Activated naive CD4-positive, alpha-beta T cell treated with anti-CD3 and anti-CD28 coated beads, Interleukin-2, amount 50 U/mL, for 24 hours (primary cell): ENCODE measurements at regions not wholly inside any gene's neighbourhood (a gene's known extent, or its start where the extent isn't known, plus 50 kb on each side); places are given as distances from the start of the nearest gene placed in this dataset.
"Not testable (repeated sequence)": the region's sequence is repeated elsewhere in the genome, so short reads cannot be mapped to it uniquely, and the experiment has no call there.

Experiments
- H3K27ac Mint-ChIP-seq: one replicate; pipeline ENCODE4 v1.8.0; 2021; ENCODE audit warnings: mild to moderate bottlenecking, mixed read lengths
- H3K27me3 Mint-ChIP-seq: one replicate; pipeline ENCODE4 v1.8.0; 2021; ENCODE audit warnings: mixed read lengths
- H3K36me3 Mint-ChIP-seq: one replicate; pipeline ENCODE4 v1.8.0; 2021; ENCODE audit warnings: mixed read lengths
- H3K4me1 Mint-ChIP-seq: one replicate; pipeline ENCODE4 v1.8.0; 2021; ENCODE audit warnings: mixed read lengths
- H3K4me3 Mint-ChIP-seq: one replicate; pipeline ENCODE4 v1.8.0; 2021; ENCODE audit warnings: mild to moderate bottlenecking, mixed read lengths
- H3K9me3 Mint-ChIP-seq: one replicate; pipeline ENCODE4 v1.8.0; 2021; ENCODE audit warnings: mixed read lengths

DNA sequence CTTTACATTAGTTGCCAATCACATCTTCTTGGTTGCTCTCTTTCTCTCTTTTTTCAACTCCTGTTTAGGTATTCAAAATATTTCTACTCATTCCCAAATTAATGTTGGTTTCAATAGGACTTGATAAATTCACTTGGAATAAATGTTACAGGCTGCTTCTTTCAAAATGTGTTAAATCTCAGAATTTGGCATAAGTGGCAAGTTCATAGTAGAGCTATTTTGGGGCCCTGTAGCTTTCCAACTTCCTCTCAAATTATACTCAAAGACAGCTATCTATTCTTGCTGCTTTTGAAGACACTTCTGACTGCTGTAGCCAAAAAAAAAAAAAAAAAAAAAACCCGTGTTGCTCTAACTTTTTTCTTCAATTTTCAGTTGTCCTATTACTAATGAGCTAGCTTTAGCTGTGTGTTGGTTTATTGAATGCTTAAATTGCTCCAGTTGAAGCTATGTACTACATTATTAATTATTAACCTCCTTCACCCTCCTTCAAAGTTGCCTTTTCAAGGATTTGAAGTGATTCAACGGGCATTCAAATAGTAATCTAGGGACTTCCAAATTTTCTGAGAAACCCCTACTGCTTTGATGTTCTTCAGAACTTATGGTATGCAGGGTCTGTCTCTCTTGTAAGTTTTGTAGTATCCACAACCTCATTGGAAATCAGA lies 554.6 kb upstream of the FLRT2 start:
- H3K9me3 Mint-ChIP-seq: peaks cover 5% of the 10 kb centered on the region
- no peak overlapping the region for H3K4me3 Mint-ChIP-seq
- H3K27ac Mint-ChIP-seq: no peak overlapping the region
- no peaks in the 10 kb centered on the region for H3K36me3 Mint-ChIP-seq
- H3K4me1 Mint-ChIP-seq: no peaks in the 10 kb centered on the region
- H3K27me3 Mint-ChIP-seq: no peaks in the 10 kb centered on the region

DNA sequence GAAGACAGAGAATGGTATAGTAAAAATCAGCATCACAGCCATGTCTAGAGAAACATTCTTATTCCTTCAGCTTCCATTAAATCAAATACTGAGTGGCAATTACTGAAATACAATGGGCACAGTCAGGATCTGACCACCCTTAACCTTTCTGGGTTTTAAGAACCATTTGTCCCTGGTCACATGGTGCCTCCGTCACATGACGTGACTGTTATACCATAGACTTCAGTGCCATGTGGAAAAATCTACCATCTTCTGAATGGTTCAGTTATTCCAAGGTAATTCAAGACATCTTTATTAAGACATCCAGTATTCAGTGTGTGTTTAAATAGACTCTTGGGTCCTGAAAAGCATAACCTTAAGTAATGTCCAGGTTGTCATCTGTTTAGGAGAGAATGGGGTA lies 553.1 kb upstream of the FLRT2 start:
- no peaks in the 10 kb centered on the region for H3K27me3 Mint-ChIP-seq
- peaks cover 8% of the 10 kb centered on the region for H3K9me3 Mint-ChIP-seq
- no peaks in the 10 kb centered on the region for H3K36me3 Mint-ChIP-seq
- no peaks in the 10 kb centered on the region for H3K4me1 Mint-ChIP-seq
- H3K4me3 Mint-ChIP-seq: no peak overlapping the region
- H3K27ac Mint-ChIP-seq: no peak overlapping the region

DNA sequence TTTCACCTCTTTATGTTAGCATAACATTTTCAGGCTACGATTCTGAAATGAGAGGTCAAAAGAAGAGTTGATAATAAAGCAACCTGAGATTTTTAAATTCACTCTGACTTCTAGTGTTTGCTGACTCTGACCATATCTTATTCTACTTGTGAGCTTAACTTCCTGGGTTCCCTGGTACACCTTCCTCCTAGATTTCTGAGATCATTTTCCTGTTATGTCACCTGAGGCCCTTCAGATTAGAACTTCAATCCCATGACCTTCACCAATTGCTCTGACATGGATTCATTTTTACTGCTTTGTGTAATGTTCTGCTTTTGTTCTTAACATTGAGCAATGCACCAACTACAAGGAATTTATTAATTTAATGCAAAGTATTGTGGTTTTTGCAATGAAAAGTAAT lies 542.9 kb upstream of the FLRT2 start:
- Mint-ChIP-seq H3K4me3 (no peak overlapping the region), H3K36me3 (no peaks in the 10 kb centered on the region), H3K9me3 (peaks cover 15% of the 10 kb centered on the region), H3K4me1 (no peaks in the 10 kb centered on the region), H3K27me3 (no peaks in the 10 kb centered on the region), H3K27ac (no peak overlapping the region)

DNA sequence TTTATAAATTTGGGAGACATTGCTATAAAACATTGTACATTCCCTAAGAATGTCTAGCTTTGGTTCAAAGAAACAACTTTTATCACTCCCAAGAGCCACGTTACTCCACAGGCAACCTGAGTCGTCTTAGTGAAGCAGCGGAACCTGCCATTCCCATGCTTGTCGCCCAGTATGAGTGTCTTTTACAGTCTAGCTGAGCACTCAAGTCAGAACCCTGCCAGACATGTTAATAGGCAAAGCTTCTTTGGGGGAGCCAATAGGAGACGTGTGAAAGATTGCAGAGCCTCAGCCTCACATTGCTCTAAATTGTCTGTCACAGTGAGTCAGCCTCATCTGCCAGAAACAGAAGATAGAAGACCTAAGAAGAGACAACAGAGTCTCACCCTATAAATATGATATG lies 541.6 kb upstream of the FLRT2 start:
- no peaks in the 10 kb centered on the region for H3K4me1 Mint-ChIP-seq
- H3K4me3 Mint-ChIP-seq: no peak overlapping the region
- H3K36me3 Mint-ChIP-seq: no peaks in the 10 kb centered on the region
- H3K9me3 Mint-ChIP-seq: peaks cover 14% of the 10 kb centered on the region
- no peaks in the 10 kb centered on the region for H3K27me3 Mint-ChIP-seq
- H3K27ac Mint-ChIP-seq: no peak overlapping the region

DNA sequence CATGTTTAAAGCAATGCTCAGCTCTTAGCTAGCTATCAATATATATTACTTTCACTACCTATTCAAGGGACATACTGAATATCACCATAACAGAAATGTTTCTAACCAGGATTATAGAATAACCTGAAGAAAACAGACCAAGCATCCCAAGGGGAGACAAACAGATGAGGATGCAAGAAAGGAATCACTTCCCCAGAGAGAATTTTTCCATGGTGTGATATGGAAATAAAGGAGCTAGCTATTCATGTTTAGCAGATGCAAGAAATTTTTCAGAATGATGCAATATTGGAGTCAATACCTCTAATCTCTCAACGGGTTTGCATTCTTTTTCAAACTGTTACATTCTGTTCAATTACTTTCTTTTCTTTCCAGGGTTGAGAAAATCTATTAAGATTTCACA lies 538.9 kb upstream of the FLRT2 start:
- Mint-ChIP-seq H3K27me3 (no peaks in the 10 kb centered on the region), H3K4me1 (no peaks in the 10 kb centered on the region), H3K27ac (no peak overlapping the region), H3K36me3 (no peaks in the 10 kb centered on the region), H3K9me3 (peaks cover 6% of the 10 kb centered on the region), H3K4me3 (no peak overlapping the region)

DNA sequence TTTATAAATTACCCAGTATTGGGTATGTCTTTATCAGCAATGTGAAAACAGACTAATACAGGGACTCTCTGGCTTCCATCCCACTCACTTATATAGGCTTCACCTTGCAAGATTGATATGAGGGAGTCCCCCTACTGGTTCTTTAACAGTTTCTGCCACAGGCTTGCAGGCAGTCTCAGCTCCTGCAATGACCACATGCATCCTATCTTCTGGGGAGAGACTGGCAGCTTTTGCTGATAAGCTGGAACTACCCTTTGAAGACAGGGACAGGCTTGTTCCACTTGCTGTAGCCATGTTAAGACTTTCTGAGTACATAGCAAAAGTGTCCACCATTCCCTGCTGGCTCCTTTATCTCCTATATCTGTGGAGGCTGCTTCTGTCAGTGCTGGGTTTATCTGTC lies 531.7 kb upstream of the FLRT2 start:
- Mint-ChIP-seq H3K27ac (no peak overlapping the region), H3K27me3 (no peaks in the 10 kb centered on the region), H3K36me3 (no peaks in the 10 kb centered on the region), H3K4me1 (no peaks in the 10 kb centered on the region), H3K9me3 (peaks cover 12% of the 10 kb centered on the region), H3K4me3 (no peak overlapping the region)

DNA sequence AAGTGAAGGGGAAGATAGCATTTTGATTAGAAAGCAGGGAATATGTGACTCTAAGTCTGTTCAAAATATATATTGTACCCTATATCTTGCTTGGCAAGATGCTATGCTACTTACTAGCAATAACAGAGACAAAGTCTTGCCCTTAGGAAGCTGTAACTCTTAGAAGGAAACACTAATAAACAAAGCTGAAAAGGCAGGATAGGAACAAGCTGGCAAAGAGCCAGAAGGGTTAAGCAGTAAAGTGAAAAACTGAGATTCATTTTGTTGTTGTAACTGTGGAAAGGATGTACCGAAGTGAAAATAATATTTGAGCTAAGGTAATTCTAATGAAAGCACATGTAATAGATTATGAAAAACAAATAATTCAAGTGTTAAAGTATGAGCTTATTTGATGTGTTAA lies 527.1 kb upstream of the FLRT2 start:
- H3K9me3 Mint-ChIP-seq: peaks cover 28% of the 10 kb centered on the region
- no peaks in the 10 kb centered on the region for H3K36me3 Mint-ChIP-seq
- no peaks in the 10 kb centered on the region for H3K4me1 Mint-ChIP-seq
- no peak overlapping the region for H3K27ac Mint-ChIP-seq
- H3K27me3 Mint-ChIP-seq: no peaks in the 10 kb centered on the region
- no peak overlapping the region for H3K4me3 Mint-ChIP-seq

DNA sequence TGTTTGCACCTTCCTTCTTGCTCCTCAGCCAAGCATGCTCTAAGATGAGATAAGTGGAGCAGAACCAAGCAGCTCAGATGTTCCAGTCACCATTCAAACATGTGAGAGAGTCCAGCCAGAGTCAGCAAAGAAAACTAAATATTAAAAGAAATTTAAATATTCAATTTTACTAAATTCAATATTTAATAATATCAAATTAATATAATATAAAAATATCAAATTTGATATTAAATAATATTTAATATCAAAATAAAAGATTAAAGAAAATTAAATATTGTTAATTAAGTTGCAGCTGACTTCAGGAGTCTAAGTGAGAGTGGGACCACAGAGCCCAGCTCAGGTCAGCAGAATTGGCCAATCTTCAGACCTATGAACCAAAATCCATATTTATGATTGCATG lies 526.1 kb upstream of the FLRT2 start:
- Mint-ChIP-seq H3K9me3 (peaks cover 33% of the 10 kb centered on the region), H3K27me3 (no peaks in the 10 kb centered on the region), H3K4me3 (no peak overlapping the region), H3K36me3 (no peaks in the 10 kb centered on the region), H3K4me1 (no peaks in the 10 kb centered on the region), H3K27ac (no peak overlapping the region)

DNA sequence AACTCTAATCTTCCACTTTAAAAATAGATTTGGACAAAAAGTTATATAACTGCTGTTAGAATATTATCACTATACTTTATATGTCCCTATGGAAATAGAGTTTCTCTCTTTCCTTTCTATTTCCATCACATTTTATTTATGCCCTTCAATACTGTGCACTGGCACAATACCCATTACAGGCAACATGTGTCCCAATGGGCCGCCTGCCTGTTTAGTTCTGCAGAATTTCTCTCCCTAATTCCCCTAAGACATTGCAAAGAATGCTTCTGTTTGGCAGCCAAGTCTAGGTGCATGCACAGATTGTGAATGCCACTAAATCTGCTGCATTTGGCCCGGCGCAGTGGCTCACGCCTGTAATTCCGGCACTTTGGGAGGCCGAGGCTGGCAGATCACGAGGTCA lies 520.4 kb upstream of the FLRT2 start:
- Mint-ChIP-seq H3K9me3 (peaks cover 15% of the 10 kb centered on the region), H3K36me3 (no peaks in the 10 kb centered on the region), H3K4me1 (no peaks in the 10 kb centered on the region), H3K4me3 (no peak overlapping the region), H3K27me3 (no peaks in the 10 kb centered on the region), H3K27ac (no peak overlapping the region)

DNA sequence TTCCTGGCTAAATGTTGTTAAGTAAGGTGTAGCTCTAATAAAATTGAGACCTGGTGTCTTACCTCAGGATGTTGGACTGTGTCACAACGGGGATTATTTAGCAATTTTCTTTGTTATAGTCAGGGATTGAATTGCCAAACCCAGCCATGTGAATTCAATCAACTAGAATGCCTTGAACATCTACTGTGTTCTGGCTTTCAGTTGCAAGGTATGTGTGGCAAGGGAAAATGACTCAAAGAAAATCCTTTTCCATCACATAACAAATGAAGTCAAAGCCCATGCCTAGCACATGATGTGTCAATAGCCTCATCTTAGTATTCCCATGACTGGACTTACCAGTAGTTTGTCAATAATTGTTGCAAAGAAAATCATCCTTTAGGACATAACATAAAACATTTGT lies 519.8 kb upstream of the FLRT2 start:
- Mint-ChIP-seq H3K27me3 (no peaks in the 10 kb centered on the region), H3K27ac (no peak overlapping the region), H3K9me3 (peaks cover 15% of the 10 kb centered on the region), H3K4me3 (no peak overlapping the region), H3K4me1 (no peaks in the 10 kb centered on the region), H3K36me3 (no peaks in the 10 kb centered on the region)

DNA sequence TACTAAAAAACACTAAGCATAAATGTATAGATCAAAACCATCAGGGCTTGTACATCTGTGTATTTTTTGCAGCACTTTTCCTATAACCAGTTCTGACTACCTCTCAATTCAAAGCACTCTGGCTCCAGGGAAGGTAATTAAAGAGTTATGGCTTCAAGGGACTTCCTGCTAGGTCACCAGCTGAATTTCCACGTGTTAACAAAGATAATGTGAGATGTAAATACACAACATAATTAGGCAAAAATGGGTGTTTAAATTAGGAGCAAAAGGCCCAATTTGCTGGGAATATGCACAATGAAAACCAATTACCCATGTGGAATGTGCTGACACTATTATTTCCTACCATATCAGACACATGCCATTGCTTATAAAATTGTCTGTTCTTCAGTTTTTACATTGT lies 513.4 kb upstream of the FLRT2 start:
- no peaks in the 10 kb centered on the region for H3K36me3 Mint-ChIP-seq
- no peaks in the 10 kb centered on the region for H3K4me1 Mint-ChIP-seq
- H3K4me3 Mint-ChIP-seq: no peak overlapping the region
- H3K9me3 Mint-ChIP-seq: no peaks in the 10 kb centered on the region
- H3K27me3 Mint-ChIP-seq: no peaks in the 10 kb centered on the region
- no peak overlapping the region for H3K27ac Mint-ChIP-seq

DNA sequence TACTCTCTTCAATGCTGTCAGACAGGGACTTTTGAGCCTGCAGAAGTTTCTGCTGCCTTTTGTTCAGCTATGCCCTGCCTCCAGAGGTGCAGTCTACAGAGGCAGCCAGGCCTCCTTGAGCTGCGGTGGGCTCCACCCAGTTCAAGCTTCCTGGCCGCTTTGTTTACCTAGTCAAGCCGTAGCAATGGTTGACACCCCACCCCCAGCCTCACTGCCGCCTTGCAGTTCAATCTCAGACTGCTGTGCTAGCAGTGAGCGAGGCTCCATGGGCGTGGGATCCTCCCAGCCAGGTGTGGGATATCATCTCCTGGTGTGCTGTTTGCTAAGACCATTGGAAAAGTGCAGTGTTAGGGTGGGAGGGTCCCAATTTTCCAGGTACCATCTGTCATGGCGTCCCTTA lies 506.1 kb upstream of the FLRT2 start:
- H3K4me3 Mint-ChIP-seq, H3K4me1 Mint-ChIP-seq, H3K27ac Mint-ChIP-seq, H3K27me3 Mint-ChIP-seq, H3K36me3 Mint-ChIP-seq: not testable (repeated sequence)
- H3K9me3 Mint-ChIP-seq: peaks cover 15% of the 10 kb centered on the region

DNA sequence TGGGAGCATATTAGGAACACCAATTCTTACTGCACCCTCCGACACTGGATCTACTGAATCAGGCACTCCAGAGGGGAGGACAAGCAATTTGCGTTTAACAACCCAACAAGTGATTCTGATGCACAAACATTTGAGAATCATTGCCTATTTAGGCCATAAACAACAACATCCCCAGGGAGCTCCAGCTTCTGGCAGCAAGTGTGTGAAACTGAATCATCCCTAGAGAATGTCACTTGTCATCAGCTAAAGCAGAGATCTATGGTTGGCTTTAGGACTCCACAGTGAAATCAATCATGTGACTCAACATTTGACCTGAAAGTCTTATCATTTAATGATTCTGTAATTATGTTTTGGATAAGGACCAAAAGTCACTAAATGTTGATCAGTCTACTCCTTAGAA lies 505.0 kb upstream of the FLRT2 start:
- Mint-ChIP-seq H3K9me3 (peaks cover 15% of the 10 kb centered on the region), H3K4me3 (no peak overlapping the region), H3K4me1 (no peaks in the 10 kb centered on the region), H3K27me3 (no peaks in the 10 kb centered on the region), H3K27ac (no peak overlapping the region), H3K36me3 (no peaks in the 10 kb centered on the region)

DNA sequence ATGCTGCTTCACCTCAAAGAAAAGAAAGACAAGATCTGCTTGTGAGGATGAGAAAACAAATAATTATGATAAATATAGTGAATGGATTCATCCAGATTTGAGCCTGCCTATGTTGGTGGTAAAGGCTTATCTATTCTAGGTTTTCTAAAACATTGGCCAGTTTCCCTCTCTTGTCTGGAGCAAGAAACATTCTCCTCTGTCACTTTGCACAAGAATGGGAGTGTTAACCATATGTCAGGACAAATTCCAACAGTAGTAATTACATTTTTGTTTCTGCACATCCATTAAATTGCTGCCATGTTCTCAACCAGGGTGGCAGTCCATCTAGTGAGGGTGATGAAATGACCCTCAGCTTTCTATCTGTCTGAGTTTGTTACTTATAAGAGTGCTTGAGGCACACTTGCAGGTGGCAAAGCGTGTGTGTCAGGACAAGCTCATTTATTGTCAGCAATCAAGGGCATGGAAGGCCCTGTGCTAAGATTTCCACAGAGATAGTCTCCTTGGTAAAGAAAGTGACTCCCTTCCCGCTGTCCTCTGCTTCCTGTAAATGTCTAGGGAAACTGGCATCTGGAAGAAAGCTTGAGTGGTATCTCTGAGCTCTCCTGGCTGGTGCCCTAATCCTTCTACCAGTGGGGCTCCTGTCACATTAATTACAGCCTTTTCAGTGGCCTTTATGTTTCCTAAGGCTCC lies 502.1 kb upstream of the FLRT2 start:
- H3K27ac Mint-ChIP-seq: no peak overlapping the region
- no peaks in the 10 kb centered on the region for H3K27me3 Mint-ChIP-seq
- H3K36me3 Mint-ChIP-seq: no peaks in the 10 kb centered on the region
- H3K4me1 Mint-ChIP-seq: no peaks in the 10 kb centered on the region
- peaks cover 14% of the 10 kb centered on the region for H3K9me3 Mint-ChIP-seq
- H3K4me3 Mint-ChIP-seq: no peak overlapping the region

DNA sequence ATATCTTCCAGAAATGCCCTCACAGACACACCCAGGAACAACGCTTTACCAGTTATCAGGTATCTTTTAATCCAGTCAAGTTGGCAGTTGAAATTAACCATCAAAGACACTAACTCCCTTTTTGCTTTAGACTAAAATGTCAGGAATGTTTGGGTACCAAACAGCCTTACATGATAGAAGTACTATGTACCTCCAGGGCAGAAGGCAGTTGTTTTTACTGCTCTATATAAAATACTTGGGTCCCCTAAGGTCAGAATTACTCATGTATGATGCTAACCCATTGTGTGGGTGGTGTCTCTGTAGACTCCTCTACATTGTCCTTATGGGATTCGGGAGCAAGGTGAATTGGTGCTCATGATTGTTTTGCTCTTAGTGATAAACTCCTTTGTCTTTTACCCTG lies 492.5 kb upstream of the FLRT2 start:
- Mint-ChIP-seq H3K9me3 (peaks cover 6% of the 10 kb centered on the region), H3K27ac (no peak overlapping the region), H3K4me3 (no peak overlapping the region)

DNA sequence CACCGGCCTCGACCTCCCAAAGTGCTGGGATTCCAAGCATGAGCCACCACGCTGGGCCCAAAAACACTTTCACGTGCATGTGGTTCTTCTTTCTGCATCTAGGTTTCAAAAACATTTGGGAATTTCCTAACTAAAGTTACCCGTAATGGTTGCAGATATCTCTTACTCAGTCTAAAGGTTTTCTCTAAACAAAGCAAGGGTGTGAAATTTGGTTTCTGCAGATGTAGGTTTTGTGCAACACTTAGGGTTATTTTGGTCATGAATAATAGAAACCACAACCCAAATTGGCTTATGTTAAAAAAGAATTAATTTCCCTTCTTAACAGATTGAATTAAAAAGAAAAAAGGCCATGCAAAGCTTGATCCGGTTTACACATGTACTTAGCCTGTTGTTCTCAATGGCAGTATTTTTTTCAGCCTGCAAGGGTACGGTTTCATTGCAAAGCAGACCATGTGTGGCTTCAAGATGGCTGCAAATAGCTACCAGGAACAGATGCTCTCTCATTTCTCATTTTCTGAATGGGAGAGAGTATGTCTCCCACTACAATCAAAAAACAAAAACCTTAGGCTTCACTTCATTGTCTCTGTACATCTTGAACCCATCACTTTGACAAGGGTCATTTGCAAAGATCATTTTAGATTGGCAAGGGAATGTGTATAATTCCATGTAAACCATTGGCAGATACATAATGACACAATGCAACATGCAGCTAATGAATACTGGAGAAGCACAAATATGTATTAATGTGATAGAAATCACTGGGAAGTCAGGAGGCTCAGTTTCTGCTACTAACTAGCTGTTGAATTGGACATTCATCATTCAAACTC lies 491.2 kb upstream of the FLRT2 start:
- Mint-ChIP-seq H3K27ac (no peak overlapping the region), H3K4me1 (no peaks in the 10 kb centered on the region), H3K36me3 (no peaks in the 10 kb centered on the region), H3K9me3 (peaks cover 11% of the 10 kb centered on the region), H3K4me3 (no peak overlapping the region), H3K27me3 (no peaks in the 10 kb centered on the region)

More for the DNA sequence above, 492.5 kb upstream of the FLRT2 start:
- Mint-ChIP-seq H3K36me3 (no peaks in the 10 kb centered on the region), H3K27me3 (no peaks in the 10 kb centered on the region), H3K4me1 (no peaks in the 10 kb centered on the region)
